GM19463 (cell line): ENCODE measurements at regions not wholly inside any gene's neighbourhood (a gene's known extent, or its start where the extent isn't known, plus 50 kb on each side); places are given as distances from the start of the nearest gene placed in this dataset.

Experiments
- ATAC-seq: cut with Tn5 transposase; IDR thresholded peaks from one replicate; pipeline ENCODE4 v1.9.1; 2021; ENCODE audit warnings: mild to moderate bottlenecking, moderate library complexity; ENCODE audit not compliant: unreplicated experiment

DNA sequence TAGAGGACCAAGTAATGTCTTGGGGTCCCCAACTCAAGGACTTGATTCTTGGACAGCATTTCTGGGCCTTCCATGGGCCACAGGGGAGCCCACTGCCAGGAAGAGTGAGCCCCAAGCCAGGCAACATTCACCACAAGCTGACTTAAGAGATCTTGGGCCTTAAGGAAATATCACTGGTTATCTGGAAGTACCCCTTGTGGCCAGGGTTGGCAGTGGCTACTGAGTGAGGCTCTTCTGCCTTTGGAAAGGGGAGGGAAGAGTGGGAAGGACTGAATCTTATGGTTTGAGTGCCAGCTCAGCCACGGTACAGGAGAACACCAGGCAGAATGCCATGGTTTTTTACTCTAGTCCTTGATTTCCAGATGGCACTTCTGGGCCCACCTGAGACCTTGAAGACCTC is 228.9 kb upstream of the RGS18 start:
- no peak for ATAC-seq

DNA sequence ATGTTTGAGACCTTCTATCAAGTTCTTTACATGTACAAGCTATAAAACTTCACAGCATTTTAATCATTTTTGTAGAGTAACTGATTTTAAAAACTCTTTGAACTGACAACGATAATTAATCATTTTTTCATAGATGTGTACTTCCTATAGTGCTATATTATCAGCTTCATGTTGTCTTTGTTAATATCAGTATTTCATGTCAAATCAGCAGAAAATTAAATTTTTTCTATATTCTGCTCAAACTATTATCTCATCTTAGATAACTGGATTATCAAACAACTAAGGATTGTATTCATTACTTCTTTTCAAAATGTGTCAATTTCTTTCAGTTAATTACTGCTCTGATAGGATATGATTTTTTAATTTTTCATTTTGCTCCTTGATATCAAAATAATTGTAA is 214.6 kb upstream of the RGS18 start:
- ATAC-seq = no peak

DNA sequence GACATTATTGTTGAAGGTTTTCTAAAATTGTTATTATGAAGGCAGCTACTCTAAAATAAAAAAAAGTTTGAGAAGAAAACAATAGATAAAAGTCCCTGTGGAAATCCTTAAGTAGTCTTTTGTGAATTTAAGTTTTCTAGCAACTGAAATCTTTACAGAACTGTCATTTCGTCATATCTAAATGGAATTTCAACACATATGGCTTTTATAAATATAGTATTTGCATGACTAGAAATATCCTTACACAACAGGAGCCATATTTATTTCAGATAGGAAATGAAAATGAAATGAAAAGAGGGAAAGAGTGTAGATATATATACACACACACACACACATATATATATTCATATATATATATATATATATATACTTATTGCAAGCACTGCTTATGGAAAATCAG is 204.7 kb upstream of the RGS18 start:
- no peak for ATAC-seq

DNA sequence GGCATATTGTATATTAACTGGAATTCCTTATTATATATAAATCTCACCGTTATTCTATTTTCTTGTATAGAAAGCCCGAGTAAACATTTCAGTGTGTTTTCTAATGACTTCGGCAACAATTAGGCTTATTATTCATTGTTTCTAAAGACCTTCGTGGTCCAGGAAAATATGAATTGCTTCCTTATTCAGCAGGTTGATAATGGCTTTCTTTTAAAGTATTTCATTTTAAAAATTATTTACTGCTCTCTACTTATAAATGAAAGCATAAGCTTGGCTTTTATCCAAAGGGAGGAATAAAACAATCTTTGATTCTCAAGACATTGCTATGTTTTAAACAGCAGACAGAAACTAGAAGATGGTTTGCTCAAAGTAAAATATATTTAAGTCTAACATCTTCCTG is 198.4 kb upstream of the RGS18 start:
- ATAC-seq = no peak

DNA sequence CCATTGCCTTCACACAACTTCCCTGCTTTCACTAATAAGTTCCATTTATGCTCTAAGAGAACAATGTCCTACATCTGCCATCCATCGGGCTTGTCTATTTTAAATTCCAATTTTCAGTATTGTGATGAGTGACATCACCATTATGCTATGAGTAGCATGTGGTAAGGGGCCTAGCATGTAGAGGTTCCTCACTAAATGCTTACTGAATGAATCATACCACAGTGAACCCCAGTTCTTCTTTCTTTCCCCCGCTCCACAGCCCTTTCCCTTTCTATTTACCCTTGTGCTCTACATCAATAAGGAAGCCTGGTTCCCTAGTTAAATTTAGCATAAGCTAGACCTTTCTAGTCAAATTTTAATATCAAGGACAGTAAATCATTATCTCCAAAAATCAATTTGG is 195.0 kb upstream of the RGS18 start:
- no peak for ATAC-seq

DNA sequence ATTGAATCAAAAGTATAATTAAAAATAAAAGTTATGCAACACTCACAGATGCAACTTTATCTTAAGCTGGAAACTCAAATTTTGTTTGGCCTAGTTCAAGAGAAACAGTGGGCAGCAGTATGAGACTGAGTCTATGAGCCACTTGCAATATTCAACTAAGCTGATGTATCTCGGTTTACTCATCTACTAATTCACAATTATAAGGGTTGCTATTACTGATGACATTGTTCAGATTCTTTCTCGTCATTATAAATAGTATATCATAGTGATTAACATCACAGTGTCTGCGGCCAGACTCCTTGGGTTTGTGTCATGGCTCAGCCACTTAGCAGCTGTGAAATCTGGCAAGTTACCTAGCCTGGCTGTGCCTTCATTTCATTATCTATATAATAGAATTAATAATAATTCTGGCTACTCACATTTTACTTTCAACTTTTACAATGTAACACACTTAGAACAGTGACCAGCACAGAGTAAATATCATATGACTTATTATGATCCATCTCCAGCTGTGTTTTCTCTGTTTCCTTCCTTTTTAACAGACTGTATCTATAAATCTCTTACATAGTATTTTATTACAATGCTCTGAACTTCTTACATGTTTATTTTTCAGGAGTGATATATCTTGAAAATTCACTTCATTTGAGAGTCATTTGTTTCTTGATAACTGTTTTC is 194.3 kb upstream of the RGS18 start:
- ATAC-seq = no peak

DNA sequence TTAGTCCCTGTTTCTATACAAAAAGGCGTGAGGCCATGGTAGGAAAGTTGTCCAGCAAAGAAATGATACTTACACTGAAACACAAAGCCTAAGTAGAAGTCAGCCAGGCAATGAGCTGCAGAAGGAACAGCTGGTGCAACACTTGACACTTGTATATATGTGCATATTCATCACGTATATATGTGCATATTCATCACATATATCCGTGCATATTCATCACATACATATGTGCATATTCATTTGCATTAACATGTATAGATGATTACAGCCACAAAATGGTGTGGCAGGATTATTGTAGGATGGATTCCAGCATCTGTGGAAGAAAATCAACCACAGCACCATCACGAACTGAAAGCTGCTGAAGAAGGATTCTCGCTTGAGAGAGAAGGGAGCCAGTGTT is 189.0 kb upstream of the RGS18 start:
- no peak for ATAC-seq

DNA sequence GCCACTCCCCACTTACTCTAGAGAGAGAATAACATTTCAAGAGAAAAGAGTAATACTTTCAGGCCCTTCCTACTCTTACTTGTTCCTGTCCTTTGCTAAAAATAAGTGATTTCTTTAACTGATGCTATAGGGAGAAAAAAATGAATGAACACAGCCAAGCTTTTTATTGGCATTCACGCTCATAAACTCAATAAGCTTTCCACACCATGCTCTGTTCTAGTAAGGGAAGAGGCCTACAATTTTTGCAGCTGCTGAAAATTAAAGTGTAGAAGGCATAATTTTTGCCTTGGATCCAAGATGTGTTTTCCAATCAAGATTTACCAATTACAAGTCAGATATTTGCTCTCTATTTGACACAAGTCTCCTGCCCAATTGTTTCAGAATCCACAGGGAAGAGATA is 188.1 kb upstream of the RGS18 start:
- no peak for ATAC-seq

DNA sequence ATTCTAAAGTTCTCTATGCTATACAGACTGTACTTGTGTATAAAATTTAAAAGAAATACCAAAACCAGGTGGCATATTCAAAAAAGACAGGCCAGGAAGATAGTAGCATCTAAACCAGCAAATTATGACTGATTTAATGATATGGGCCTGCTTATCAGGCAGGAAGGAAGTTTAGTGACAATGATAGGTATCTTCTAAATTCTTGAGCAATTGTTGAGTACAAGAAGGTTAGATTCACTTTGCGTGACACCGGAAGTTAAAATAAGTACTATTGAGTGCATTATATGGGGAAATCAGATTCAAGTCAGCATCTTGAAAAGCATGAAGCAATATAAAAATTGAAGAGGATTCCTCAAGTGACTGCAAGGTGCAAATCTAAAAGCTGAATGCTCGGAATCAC is 186.8 kb upstream of the RGS18 start:
- ATAC-seq = no peak

DNA sequence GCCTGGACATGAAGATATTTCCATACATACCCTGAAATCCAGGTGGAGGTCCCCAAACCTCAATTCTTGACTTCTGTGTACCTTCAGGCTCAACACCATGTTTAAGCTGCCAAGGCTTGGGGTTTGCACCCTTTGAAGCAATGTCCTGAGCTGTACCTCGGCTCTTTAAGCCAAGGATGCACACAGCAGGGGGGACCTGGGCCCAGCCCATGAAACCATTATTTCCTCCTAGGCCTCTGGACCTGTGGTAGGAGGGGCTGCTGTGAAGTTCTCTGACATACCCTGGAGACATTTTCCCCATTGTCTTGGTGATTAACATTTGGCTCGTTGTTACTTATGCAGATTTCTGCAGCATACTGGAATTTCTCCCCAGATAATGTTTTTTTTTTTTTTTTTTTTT is 184.3 kb upstream of the RGS18 start:
- no peak for ATAC-seq

DNA sequence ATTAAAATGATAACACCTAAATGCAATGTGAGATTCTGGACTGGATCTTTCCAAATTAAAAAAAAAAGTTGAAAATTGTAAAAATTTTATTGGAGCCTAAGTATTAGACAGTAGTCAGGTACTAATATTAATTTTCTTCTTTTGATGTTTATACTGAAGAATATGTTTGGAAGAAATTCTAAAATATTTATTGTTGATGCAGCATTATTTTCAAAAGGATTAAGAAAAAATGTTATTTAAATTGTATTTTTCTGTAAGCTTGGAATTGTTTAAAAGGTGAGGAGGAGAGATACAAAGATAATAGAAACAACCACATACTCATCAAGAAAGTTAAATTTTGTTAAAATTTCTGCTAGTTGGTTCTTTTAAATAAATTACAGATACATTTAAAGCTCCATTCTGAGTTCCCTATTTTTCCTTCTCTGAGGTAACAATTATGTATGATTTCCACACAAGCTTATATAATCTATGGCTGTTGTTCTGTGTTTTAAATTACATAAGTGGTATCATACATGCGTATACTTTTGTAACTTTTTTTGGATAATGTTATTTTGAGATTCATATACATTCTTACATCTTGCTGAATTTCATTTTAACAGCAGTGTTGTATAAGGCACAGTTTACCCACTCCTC is 180.3 kb upstream of the RGS18 start:
- ATAC-seq = no peak

DNA sequence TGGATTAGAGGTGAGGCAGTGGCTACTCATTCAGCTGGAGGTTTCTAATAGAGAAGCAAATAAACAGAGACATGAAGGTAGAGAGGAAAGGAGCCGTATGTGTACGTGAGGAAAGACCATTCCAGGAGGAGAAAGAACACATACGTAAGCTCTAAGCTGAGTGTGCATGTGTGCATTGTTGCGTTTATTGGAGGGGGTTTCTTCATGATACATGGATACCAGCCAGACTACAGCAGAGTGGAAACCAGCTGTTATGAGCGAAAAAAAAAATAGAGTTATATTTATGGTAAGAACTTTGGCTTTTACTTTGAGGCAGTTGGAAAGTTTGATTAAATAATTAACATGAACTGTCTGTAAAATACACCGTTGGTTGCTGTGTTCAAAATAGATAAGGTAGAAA is 173.4 kb upstream of the RGS18 start:
- no peak for ATAC-seq

DNA sequence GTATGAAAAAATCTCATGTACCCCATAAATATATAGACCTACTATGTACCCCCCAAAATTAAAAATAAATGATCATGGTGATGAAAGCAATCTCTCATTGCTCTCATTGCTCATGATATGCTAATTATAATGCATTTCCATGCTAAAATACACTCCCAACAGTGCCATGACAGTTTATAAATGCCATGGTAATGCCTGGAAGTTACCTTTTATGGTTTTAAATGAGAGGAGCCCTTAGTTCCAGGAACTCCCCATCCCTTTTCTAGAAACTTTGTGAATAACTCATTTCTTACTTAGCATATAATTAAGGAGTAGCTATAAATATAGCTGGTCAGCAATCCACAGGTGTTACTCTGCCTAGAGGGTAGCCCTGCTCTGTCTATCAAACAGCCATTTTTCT is 166.1 kb upstream of the RGS18 start:
- no peak for ATAC-seq

DNA sequence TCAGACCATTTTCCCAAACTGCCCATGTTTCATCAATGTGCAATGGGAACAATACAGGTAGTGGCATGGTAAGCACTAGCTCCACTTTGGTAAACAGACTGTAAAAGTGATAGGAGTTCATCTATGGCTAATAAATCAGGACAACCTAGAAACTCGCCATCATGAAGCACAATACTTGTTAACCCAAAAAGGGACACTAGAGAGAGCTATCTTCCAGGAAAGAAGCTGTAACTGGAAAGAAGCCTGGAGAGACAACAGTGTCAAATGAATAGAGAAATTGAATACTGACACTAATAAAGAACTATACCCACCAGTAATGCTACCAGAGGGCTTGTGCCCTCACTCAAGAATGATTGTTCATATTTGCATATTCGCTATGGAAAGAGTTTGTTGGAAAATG is 164.7 kb upstream of the RGS18 start:
- ATAC-seq = no peak

DNA sequence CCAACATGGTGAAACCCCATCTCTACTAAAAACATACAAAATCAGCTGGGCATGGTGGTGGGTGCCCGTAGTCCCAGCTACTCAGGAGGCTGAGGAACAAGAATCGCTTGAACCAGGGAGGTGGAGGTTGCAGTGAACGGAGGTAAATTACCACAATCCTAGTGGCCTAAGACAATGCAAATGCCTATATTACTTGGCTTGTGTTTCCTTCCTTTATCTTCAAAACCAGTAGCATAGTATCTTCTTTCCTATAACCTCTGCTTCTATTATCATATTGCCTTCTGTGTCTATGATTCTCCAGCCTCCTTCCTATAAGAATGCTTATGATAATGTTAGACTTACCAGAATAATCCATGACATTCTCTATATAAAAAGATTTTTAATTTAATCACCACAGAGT is 156.2 kb upstream of the RGS18 start:
- ATAC-seq = no peak

DNA sequence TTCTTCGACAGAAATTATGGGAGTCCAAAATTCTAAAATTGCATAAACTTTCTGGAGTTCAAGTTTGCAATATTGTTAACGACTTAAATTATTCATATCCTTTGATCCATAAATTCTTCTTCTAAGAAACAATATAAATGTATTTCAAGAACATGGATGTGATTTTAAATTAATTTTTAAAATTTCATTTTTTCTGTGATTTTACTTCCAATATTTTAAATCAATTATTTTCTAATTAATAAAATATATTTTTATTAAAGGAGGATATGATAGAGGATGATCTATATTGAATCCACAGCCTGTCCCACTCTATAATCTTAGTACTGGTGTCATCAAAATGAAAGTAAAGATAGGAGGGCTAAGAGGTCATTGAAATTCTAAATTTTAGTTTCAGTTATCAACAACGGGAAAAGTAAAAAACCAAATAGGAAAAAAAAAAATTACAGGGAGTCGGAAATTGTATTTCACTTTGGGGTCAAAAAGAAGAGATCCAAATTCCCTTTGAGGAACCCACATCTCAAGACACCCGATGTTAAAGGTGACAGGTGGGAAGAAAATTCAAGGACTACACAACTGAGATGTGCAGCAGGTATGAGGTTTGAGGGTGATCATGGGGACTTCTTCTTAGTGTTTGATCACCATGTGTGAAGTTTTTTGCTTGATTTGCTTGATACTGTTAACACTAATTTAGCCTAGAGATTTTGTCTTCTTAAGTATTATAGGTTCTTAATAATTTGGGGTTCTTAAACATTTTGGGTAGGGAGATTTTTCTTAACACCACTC is 154.8 kb upstream of the RGS18 start:
- no peak for ATAC-seq

DNA sequence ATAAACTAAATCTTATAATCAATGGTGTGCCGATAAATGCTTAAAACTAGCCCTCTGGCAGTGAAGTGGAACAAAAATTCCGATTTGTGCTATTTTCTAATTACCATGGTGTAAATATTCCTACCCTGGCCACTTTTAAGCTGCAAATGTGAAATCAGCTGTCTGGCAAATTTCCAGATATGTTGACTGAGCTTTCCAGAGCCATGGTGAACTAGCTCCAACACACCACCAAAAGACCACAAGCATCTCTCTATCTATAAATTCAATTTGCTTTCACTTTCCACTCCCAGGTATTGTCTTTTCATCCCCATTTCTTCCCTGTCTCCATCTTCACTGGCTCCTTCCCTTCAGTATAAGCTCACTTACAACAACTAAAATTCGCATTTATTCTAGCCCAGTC is 152.3 kb upstream of the RGS18 start:
- no peak for ATAC-seq

DNA sequence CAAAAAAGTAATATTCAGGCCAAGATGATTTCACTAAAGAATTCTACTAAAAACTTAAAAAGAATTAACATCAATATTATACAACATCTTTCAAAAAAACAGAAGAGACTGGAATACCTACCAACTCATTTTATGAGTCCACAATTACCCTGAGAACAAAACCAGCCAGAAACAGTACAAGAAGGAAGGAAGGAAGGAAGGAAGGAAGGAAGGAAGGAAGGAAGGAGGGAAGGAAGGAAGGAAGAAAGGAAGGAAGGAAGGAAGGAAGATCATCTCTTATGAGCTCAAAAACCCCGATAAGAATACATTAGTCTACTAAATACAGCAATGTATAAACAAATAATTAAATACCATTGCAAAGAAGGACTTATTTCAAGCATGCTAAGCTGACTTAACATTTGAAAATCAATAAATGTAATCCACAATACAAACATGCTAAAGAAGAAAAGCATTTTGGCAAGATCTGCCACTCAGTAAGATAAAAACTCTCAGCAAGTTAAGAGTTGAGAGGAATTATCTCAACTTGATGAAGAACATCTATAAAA is 149.9 kb upstream of the RGS18 start:
- ATAC-seq = no peak

DNA sequence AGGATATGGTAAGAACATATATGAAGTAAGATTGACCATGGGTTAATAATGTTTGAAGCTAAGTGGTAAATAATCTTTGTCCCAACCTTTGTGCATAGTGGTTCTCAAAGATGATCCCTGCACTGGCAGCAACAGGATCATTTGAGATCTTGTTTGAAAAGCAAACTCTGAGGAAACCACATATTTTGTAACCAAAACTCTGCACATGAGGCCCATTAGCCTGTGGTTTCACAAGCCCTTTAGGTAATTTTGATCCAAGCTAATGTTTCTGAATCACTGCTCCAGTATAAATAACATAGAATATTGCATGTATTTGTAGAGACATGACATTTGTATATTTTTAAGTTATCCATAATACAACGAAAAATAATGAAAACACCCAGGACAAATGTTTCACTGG is 147.9 kb upstream of the RGS18 start:
- ATAC-seq = no peak

DNA sequence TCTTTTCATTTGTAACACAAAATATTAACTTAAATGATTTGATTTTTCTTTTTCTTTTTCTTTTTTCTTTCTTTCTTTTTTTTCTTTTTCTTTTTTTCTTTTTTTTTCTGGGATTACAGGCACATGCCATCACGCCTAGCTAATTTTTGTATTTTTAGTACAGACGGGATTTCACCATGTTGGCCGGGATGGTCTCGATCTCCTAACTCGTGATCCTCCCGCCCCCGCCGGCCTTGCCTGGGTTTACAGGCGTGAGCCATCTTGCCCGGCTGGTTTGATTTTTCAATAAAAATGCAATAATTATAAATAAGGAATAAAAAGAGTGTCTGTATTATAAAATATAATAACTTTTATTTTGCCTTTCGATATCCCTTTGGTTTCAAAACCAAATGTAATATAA is 146.7 kb upstream of the RGS18 start:
- no peak for ATAC-seq

DNA sequence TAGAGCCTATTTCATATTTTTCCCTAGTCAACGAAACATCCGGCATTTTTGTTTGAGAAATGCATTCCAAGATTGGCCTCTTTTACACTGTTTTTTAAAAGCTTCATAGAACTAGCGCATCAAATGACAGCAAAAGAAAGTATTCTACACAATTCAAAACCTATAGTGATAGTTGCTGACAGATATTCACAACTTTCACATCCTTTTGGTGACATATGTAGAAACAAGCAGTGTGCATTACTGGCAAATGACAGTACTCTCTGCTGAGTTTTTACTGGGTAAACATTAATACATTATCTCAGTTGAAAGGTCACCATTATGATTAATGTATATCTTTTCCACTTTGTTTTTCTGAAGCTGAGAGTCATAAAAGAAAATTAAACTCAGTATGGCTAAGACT is 135.4 kb upstream of the RGS18 start:
- ATAC-seq = no peak

DNA sequence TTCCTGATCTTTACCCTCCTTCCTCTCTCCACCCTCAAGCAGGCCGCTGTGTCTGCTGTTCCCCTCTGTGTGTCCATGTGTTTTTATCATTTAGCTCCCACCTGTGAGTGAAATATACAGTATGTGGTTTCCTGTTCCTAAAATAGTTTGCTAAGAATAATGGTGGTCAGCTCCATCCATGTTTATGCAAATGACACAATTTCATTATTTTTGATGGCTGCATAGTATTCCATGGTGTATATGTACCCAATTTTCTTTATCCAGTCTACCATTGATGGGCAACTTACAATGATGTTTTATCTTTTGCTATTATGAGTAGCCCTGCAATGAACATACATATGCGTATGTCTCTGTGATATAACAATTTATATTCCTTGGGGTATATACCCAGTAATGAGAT is 133.4 kb upstream of the RGS18 start:
- no peak for ATAC-seq
